A549 (cell line): ENCODE measurements at regions not wholly inside any gene's neighbourhood (a gene's known extent, or its start where the extent isn't known, plus 50 kb on each side); places are given as distances from the start of the nearest gene placed in this dataset.

Source experiments
- ATAC-seq, 2 experiments: fragments of 200-7000 bp in 1 of 2; fragments of >200 bp in 1 of 2; cut with Nextera tagmentation in 1 of 2; cut with Tn5 transposase in 1 of 2; 3 replicates each; pipeline versions ENCODE4 v1.8.0 to v1.9.1; 2018 to 2020; ENCODE audit warnings: mild to moderate bottlenecking in 1 of 2, moderate library complexity in 1 of 2
- CTCF ChIA-PET: fragments of 300-600 bp; sonication (Branson Sonifier 250); formaldehyde crosslinking; extraction: SDS; loops from one replicate; lab custom pipeline; 2021; ENCODE audit warnings: antibody characterized with exemption, inconsistent platforms; lab: Yijun Ruan, JAX
- POLR2A ChIA-PET: fragments of 350-600 bp; formaldehyde crosslinking; extraction: SDS; loops from one replicate; lab custom pipeline; 2021; ENCODE audit warnings: antibody characterized with exemption, inconsistent platforms; lab: Yijun Ruan, JAX
- DNase-seq, 2 experiments: peaks; one replicate each; pipeline versions ENCODE4 v3.0.0 to v3.0.0-alpha.2; 2011 to 2016; ENCODE audit warnings: low read depth in 1 of 2, low spot score in 1 of 2
- FAIRE-seq: peaks from 2 replicates; lab custom pipeline; 2011; peaks lifted over from hg19 to GRCh38; lab: Jason Lieb, UNC
- H3K27ac ChIP-seq, 2 experiments: fragments of >200 bp; sonication (Bioruptor Twin); formaldehyde crosslinking; 3 replicates each; pipeline ENCODE4 v1.5.1; 2016 to 2017
- H3K4me1 ChIP-seq: fragments of >200 bp; sonication (Bioruptor Twin); formaldehyde crosslinking; 3 replicates; pipeline ENCODE4 v1.6.1; 2016
- H3K4me2 ChIP-seq: fragments of >200 bp; sonication (Bioruptor Twin); formaldehyde crosslinking; 3 replicates; pipeline ENCODE4 v1.6.1; 2016
- H3K4me3 ChIP-seq: fragments of >200 bp; sonication (Bioruptor Twin); formaldehyde crosslinking; 3 replicates; pipeline ENCODE4 v1.5.1; 2016
- H3K9me3 ChIP-seq: fragments of >200 bp; sonication (Bioruptor Twin); formaldehyde crosslinking; 3 replicates; pipeline ENCODE4 v1.6.1; 2016
- BHLHE40 ChIP-seq: IDR thresholded peaks from 2 replicates; pipeline ENCODE4 v1.6.1; 2012; ENCODE audit warnings: low read depth, low read length, inconsistent platforms
- CHD2 ChIP-seq: fragments of 150-350 bp; IDR thresholded peaks from 2 replicates; pipeline ENCODE4 v1.6.1; 2014; ENCODE audit warnings: low read length; ENCODE audit not compliant: partially characterized antibody
- CHD4 ChIP-seq: fragments of 200-600 bp; sonication (generic); IDR thresholded peaks from 2 replicates; pipeline ENCODE4 v1.6.1; 2016; ENCODE audit warnings: antibody characterized with exemption, mild to moderate bottlenecking, borderline replicate concordance
- EHF ChIP-seq: fragments of 250-450 bp; sonication (Bioruptor Pico); IDR thresholded peaks from 2 replicates; pipeline ENCODE4 v1.5.0; 2020; ENCODE audit warnings: mild to moderate bottlenecking
- EHMT2 ChIP-seq: fragments of 200-600 bp; sonication (generic); IDR thresholded peaks from 2 replicates; pipeline ENCODE4 v1.6.1; 2016; ENCODE audit warnings: antibody characterized with exemption, low read depth, mild to moderate bottlenecking, moderate library complexity
- FOSL2 ChIP-seq, 2 experiments: fragments of 450-650 bp in 1 of 2; fragments of >200 bp in 1 of 2; sonication (Bioruptor Twin) in 1 of 2; formaldehyde crosslinking; IDR thresholded peaks; 2 replicates each; pipeline versions ENCODE4 v1.5.0 to v1.6.1; 2016 to 2020; ENCODE audit warnings: mild to moderate bottlenecking in 1 of 2, moderate library complexity in 1 of 2
- FOXS1 ChIP-seq: fragments of 250-450 bp; sonication (Bioruptor Pico); IDR thresholded peaks from 2 replicates; pipeline ENCODE4 v1.5.0; 2020; ENCODE audit warnings: mild to moderate bottlenecking, moderate library complexity
- GATA3 ChIP-seq: IDR thresholded peaks from 2 replicates; pipeline ENCODE4 v1.6.1; 2012; ENCODE audit warnings: borderline replicate concordance
- HDAC2 ChIP-seq: fragments of 200-600 bp; sonication (generic); IDR thresholded peaks from 2 replicates; pipeline ENCODE4 v1.6.1; 2016
- HEYL ChIP-seq: fragments of 250-450 bp; sonication (Bioruptor Pico); IDR thresholded peaks from 2 replicates; pipeline ENCODE4 v1.8.0; 2021; ENCODE audit warnings: mild to moderate bottlenecking, moderate library complexity
- HOXA7 ChIP-seq: fragments of 250-450 bp; sonication (Bioruptor Pico); IDR thresholded peaks from 2 replicates; pipeline ENCODE4 v1.5.0; 2020; ENCODE audit warnings: mild to moderate bottlenecking, moderate library complexity
- JUNB ChIP-seq: fragments of >200 bp; sonication (Bioruptor Twin); formaldehyde crosslinking; IDR thresholded peaks from 2 replicates; pipeline ENCODE4 v1.6.1; 2016
- KDM1A ChIP-seq: fragments of 200-600 bp; sonication (generic); IDR thresholded peaks from 2 replicates; pipeline ENCODE4 v1.6.1; 2016; ENCODE audit warnings: low read depth, mild to moderate bottlenecking
- KDM5A ChIP-seq: fragments of 200-600 bp; sonication (generic); IDR thresholded peaks from 2 replicates; pipeline ENCODE4 v1.6.1; 2016; ENCODE audit warnings: antibody characterized with exemption, mild to moderate bottlenecking
- MAFK ChIP-seq: fragments of 450-650 bp; IDR thresholded peaks from 2 replicates; pipeline ENCODE4 v1.6.1; 2014; ENCODE audit not compliant: partially characterized antibody
- MAZ ChIP-seq: fragments of 150-350 bp; IDR thresholded peaks from 2 replicates; pipeline ENCODE4 v1.6.1; 2014; ENCODE audit warnings: antibody characterized with exemption, low read depth, low read length, borderline replicate concordance
- NPAS2 ChIP-seq: fragments of 250-450 bp; sonication (Bioruptor Pico); IDR thresholded peaks from 2 replicates; pipeline ENCODE4 v1.8.0; 2022; ENCODE audit warnings: mild to moderate bottlenecking, moderate library complexity, borderline replicate concordance
- PHF8 ChIP-seq: fragments of 200-600 bp; sonication (generic); IDR thresholded peaks from 2 replicates; pipeline ENCODE4 v1.6.1; 2016; ENCODE audit warnings: low read depth, mild to moderate bottlenecking, antibody characterized with exemption, moderate library complexity, borderline replicate concordance
- POLR2AphosphoS2 ChIP-seq: conservative IDR thresholded peaks from 2 replicates; pipeline ENCODE4 v1.6.1; 2012; ENCODE audit warnings: low read length, improper control_type of control experiment, inconsistent platforms
- RARB ChIP-seq: fragments of 250-450 bp; sonication (Bioruptor Pico); IDR thresholded peaks from 2 replicates; pipeline ENCODE4 v1.8.0; 2021; ENCODE audit warnings: mild to moderate bottlenecking, moderate library complexity
- RCOR1 ChIP-seq: fragments of 150-350 bp; IDR thresholded peaks from 2 replicates; pipeline ENCODE4 v1.6.1; 2014; ENCODE audit warnings: antibody characterized with exemption, low read length, low read depth
- RFX5 ChIP-seq: fragments of 450-650 bp; IDR thresholded peaks from 2 replicates; pipeline ENCODE4 v1.7.1; 2014; ENCODE audit warnings: antibody characterized with exemption, mild to moderate bottlenecking, moderate library complexity
- SMC3 ChIP-seq: fragments of >200 bp; sonication (Bioruptor Twin); formaldehyde crosslinking; IDR thresholded peaks from 3 replicates; pipeline ENCODE4 v1.6.1; 2018; ENCODE audit warnings: inconsistent platforms
- TFCP2L1 ChIP-seq: fragments of 250-450 bp; sonication (Bioruptor Pico); IDR thresholded peaks from 2 replicates; pipeline ENCODE4 v1.5.0; 2021; ENCODE audit warnings: mild to moderate bottlenecking
- ZFP36 ChIP-seq: fragments of 450-650 bp; IDR thresholded peaks from 2 replicates; pipeline ENCODE4 v1.6.1; 2014; ENCODE audit warnings: borderline replicate concordance; ENCODE audit not compliant: partially characterized antibody
- ZSCAN20 ChIP-seq: fragments of 250-450 bp; sonication (Bioruptor Pico); IDR thresholded peaks from 2 replicates; pipeline ENCODE4 v1.8.0; 2022; ENCODE audit warnings: mild to moderate bottlenecking, moderate library complexity
- WGBS: methylation state at CpG from one replicate; pipeline ENCODE4 v1.1.6; 2017; ENCODE audit errors: missing lambda C conversion rate; 5-methylcytosine and 5-hydroxymethylcytosine counted together
- TF ChIP-seq, protein P1 (sequence below): fragments of 200-600 bp; sonication (generic); IDR thresholded peaks from 2 replicates; pipeline ENCODE4 v1.6.1; 2016; ENCODE audit warnings: antibody characterized with exemption, mild to moderate bottlenecking, moderate library complexity
- TF ChIP-seq, protein P2 (sequence below): fragments of 250-450 bp; sonication (Bioruptor Pico); IDR thresholded peaks from 2 replicates; pipeline ENCODE4 v1.5.0; 2021; ENCODE audit warnings: mild to moderate bottlenecking, moderate library complexity, borderline replicate concordance
- TF ChIP-seq, protein P3 (sequence below): fragments of 250-450 bp; sonication (Bioruptor Pico); IDR thresholded peaks from 2 replicates; pipeline ENCODE4 v1.5.0; 2020; ENCODE audit warnings: low read depth, mild to moderate bottlenecking, moderate library complexity
- TF ChIP-seq, protein P4 (sequence below): IDR thresholded peaks from 2 replicates; pipeline ENCODE4 v1.6.1; 2012; ENCODE audit warnings: low read depth, borderline replicate concordance
- TF ChIP-seq, protein P5 (sequence below): fragments of >200 bp; sonication (Bioruptor Twin); formaldehyde crosslinking; IDR thresholded peaks from 3 replicates; pipeline ENCODE4 v1.5.1; 2016

DNA sequence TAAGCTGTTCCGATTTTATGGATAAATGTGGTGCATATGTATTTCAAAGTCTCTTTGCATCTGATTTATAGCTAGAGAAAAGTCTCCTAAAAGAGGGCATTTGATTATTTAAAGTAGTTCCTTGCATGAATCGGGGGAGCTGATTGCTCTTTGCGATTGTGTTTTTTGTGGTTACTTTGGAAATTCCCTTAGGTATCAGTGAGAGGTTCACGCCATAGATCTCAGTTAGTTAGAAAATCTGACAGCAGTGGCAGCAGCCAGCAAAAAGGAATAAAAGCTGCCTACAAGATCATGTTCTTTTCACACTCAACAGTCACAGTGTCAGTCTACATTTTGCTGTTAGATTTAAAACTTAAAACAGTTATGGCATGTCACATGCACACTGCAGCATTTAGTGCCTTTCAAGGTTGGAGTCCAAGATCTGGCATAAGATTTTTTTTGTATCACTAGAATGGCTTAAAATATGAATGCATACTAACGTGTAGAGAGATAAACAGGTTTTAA is 436.5 kb upstream of the PCDH20 start:
- FAIRE-seq: no peak
- ATAC-seq: no peak
- H3K4me2 ChIP-seq: no peak overlapping the region
- 8% methylated on average over 5 of the region's 5 CpGs for WGBS
- CTCF ChIA-PET: no interaction called here
- DNase-seq: no peak
- no peak overlapping the region for H3K27ac ChIP-seq
- no peaks in the 10 kb centered on the region for H3K4me1 ChIP-seq
- TF ChIP-seq MAZ (no peak), KDM5A (no peak), CHD2 (no peak), JUNB (no peak), KDM1A (no peak), HEYL (CRISPR knock-in tag) (no peak), RFX5 (no peak), RARB (CRISPR knock-in tag) (no peak), PHF8 (no peak), ZFP36 (no peak), SMC3 (no peak), EHF (CRISPR knock-in tag) (no peak), HDAC2 (no peak), POLR2AphosphoS2 (no peak)
- TF ChIP-seq, protein P1, sequence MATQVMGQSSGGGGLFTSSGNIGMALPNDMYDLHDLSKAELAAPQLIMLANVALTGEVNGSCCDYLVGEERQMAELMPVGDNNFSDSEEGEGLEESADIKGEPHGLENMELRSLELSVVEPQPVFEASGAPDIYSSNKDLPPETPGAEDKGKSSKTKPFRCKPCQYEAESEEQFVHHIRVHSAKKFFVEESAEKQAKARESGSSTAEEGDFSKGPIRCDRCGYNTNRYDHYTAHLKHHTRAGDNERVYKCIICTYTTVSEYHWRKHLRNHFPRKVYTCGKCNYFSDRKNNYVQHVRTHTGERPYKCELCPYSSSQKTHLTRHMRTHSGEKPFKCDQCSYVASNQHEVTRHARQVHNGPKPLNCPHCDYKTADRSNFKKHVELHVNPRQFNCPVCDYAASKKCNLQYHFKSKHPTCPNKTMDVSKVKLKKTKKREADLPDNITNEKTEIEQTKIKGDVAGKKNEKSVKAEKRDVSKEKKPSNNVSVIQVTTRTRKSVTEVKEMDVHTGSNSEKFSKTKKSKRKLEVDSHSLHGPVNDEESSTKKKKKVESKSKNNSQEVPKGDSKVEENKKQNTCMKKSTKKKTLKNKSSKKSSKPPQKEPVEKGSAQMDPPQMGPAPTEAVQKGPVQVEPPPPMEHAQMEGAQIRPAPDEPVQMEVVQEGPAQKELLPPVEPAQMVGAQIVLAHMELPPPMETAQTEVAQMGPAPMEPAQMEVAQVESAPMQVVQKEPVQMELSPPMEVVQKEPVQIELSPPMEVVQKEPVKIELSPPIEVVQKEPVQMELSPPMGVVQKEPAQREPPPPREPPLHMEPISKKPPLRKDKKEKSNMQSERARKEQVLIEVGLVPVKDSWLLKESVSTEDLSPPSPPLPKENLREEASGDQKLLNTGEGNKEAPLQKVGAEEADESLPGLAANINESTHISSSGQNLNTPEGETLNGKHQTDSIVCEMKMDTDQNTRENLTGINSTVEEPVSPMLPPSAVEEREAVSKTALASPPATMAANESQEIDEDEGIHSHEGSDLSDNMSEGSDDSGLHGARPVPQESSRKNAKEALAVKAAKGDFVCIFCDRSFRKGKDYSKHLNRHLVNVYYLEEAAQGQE: no peak
- TF ChIP-seq, protein P2, sequence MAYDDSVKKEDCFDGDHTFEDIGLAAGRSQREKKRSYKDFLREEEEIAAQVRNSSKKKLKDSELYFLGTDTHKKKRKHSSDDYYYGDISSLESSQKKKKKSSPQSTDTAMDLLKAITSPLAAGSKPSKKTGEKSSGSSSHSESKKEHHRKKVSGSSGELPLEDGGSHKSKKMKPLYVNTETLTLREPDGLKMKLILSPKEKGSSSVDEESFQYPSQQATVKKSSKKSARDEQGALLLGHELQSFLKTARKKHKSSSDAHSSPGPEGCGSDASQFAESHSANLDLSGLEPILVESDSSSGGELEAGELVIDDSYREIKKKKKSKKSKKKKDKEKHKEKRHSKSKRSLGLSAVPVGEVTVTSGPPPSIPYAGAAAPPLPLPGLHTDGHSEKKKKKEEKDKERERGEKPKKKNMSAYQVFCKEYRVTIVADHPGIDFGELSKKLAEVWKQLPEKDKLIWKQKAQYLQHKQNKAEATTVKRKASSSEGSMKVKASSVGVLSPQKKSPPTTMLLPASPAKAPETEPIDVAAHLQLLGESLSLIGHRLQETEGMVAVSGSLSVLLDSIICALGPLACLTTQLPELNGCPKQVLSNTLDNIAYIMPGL: no peak
- TF ChIP-seq, protein P3, sequence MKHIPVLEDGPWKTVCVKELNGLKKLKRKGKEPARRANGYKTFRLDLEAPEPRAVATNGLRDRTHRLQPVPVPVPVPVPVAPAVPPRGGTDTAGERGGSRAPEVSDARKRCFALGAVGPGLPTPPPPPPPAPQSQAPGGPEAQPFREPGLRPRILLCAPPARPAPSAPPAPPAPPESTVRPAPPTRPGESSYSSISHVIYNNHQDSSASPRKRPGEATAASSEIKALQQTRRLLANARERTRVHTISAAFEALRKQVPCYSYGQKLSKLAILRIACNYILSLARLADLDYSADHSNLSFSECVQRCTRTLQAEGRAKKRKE (CRISPR knock-in tag): no peak
- TF ChIP-seq, protein P4, sequence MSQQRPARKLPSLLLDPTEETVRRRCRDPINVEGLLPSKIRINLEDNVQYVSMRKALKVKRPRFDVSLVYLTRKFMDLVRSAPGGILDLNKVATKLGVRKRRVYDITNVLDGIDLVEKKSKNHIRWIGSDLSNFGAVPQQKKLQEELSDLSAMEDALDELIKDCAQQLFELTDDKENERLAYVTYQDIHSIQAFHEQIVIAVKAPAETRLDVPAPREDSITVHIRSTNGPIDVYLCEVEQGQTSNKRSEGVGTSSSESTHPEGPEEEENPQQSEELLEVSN: no peak
- H3K9me3 ChIP-seq: no peaks in the 10 kb centered on the region
- no peak overlapping the region for H3K4me3 ChIP-seq
- POLR2A ChIA-PET: no interaction called here

DNA sequence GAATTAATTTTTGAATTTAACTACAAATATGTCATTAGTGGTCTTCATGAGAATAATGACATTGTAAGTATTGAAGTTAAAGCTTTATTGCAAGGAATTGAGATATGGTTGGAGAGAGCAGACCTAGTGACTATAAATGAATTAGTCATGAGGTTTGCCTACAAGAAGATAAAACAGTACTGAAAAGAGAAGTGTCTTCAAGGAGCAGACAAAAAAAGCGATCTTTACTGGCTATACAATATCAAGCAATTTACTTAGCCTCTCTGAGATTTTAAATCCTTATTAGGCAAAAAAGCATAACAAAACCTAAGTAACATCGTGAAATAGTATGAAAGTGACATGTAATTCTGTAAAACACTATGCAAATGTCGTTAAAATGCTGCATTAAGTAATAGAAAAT is 435.1 kb upstream of the PCDH20 start:
- H3K27ac ChIP-seq: no peak overlapping the region
- POLR2A ChIA-PET: no interaction called here
- no peak for TF ChIP-seq CHD4
- TF ChIP-seq ZSCAN20: no peak
- no peak for TF ChIP-seq BHLHE40
- no peak for TF ChIP-seq KDM1A
- no peak for TF ChIP-seq MAFK
- no peak for TF ChIP-seq EHMT2
- TF ChIP-seq HEYL (CRISPR knock-in tag): no peak
- no peak for TF ChIP-seq HOXA7
- TF ChIP-seq FOXS1: no peak
- no peak for TF ChIP-seq CHD2
- no peak for TF ChIP-seq GATA3
- no peak for TF ChIP-seq TFCP2L1
- no peak for TF ChIP-seq ZFP36
- no peak for TF ChIP-seq FOSL2 (IDR thresholded peaks at IDR 0.05)
- no peak for TF ChIP-seq FOSL2 (CRISPR knock-in tag; IDR thresholded peaks at IDR 0.05)
- TF ChIP-seq, protein P5, sequence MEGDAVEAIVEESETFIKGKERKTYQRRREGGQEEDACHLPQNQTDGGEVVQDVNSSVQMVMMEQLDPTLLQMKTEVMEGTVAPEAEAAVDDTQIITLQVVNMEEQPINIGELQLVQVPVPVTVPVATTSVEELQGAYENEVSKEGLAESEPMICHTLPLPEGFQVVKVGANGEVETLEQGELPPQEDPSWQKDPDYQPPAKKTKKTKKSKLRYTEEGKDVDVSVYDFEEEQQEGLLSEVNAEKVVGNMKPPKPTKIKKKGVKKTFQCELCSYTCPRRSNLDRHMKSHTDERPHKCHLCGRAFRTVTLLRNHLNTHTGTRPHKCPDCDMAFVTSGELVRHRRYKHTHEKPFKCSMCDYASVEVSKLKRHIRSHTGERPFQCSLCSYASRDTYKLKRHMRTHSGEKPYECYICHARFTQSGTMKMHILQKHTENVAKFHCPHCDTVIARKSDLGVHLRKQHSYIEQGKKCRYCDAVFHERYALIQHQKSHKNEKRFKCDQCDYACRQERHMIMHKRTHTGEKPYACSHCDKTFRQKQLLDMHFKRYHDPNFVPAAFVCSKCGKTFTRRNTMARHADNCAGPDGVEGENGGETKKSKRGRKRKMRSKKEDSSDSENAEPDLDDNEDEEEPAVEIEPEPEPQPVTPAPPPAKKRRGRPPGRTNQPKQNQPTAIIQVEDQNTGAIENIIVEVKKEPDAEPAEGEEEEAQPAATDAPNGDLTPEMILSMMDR: no peak
- no peak for TF ChIP-seq NPAS2 (CRISPR knock-in tag)
- TF ChIP-seq RCOR1: no peak

More for the DNA sequence above, 435.1 kb upstream of the PCDH20 start:
- Histone ChIP-seq H3K4me1 (no peaks in the 10 kb centered on the region), H3K4me3 (no peak overlapping the region), H3K9me3 (no peaks in the 10 kb centered on the region), H3K4me2 (no peak overlapping the region)
- ATAC-seq: no peak
- no peak for FAIRE-seq
- CTCF ChIA-PET: no interaction called here
- 17% methylated on average over 3 of the region's 3 CpGs for WGBS
- no peak for DNase-seq
